ENCODE measurements at regions not wholly inside any gene's neighbourhood (a gene's known extent, or its start where the extent isn't known, plus 50 kb on each side); places are given as distances from the start of the nearest gene placed in this dataset.

DNA sequence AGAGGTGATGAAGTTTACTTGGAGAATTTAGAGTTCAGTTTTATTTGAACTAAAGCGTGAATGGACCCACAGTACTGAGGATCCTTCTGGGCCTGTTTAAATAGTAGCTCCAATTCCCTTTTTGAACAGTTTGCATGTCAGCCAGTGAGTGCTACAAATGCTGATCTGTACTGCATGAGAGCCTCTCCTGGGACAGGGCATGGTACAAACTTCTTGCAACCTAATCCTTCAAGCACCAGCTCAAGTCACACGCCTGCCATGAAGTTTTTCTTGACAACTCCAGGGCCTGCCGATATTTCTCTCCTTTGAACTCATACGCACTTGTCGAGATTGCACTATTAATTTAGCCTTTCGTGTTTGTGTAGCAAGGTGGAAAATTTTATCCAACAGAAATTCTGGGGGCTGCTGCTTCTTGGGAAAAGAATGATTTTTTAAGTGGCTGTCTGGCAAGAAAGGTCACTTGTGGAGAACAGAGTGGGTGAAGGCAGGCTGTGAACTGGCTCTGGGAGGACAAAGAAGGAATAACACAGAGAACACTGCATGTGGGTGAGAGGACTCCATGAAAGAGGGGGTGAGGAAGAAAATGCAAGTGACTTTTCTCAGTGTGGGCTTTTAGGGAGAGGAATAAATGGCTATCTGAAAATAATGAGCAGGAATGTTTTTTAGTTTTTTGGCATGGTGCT, 192.5 kb downstream of the NDFIP2 start:
- CTCF ChIA-PET: no interaction called here
- no peaks in the 10 kb centered on the region for H3K36me3 ChIP-seq (ENCODE audit: control insufficient read depth in 1 of 2, insufficient read depth in 2 of 2, low read length in 2 of 2)
- intact Hi-C loops (cut with micrococcal nuclease): no loop called here
- RAD21 ChIA-PET (ENCODE audit: low non-redundant PET in 1 of 2, low total read pairs in 2 of 2, uncharacterized antibody in 2 of 2, unreplicated experiment in 2 of 2): no interaction called here
- H3K79me2 ChIP-seq (ENCODE audit: insufficient read depth, low read length): no peaks in the 10 kb centered on the region
- H3K27ac ChIP-seq (ENCODE audit: low read depth, low read length): no peak overlapping the region
- POLR2A ChIA-PET: no interaction called here
- DNase-seq (ENCODE audit: low read depth, low spot score): no peak
- H3K27me3 ChIP-seq (ENCODE audit: insufficient read depth, low read length): no peaks in the 10 kb centered on the region
- H3K9me3 ChIP-seq (ENCODE audit: control insufficient read depth in 1 of 2, insufficient read depth in 1 of 2, low read depth in 1 of 2, low read length in 2 of 2): no peaks in the 10 kb centered on the region
- no peaks in the 10 kb centered on the region for H4K20me1 ChIP-seq (ENCODE audit: insufficient read depth)
- no peak overlapping the region for H3K9ac ChIP-seq (ENCODE audit: low read length)
- no peak for ATAC-seq
- no peak for TF ChIP-seq SIN3A (IDR thresholded peaks at IDR 0.05; ENCODE audit: low read depth)
- no peaks in the 10 kb centered on the region for H3K4me1 ChIP-seq (ENCODE audit: control insufficient read depth in 1 of 2, insufficient read depth in 2 of 2, low read length in 2 of 2)
- BruUV-seq (replicated peaks): no TSS peak
- H2AFZ ChIP-seq (ENCODE audit: low read depth, low read length, poor library complexity, severe bottlenecking): no peak overlapping the region
- H3K4me2 ChIP-seq (ENCODE audit: low read length): no peak overlapping the region
- no peaks in the 10 kb centered on the region for H3K9me2 ChIP-seq (ENCODE audit: insufficient read depth)
- H3K4me3 ChIP-seq (replicated peaks in 1 of 2; ENCODE audit: low read depth in 1 of 2, low read length in 2 of 2): no peak overlapping the region

- H3K9me2 ChIP-seq (ENCODE audit: insufficient read depth): no peaks in the 10 kb centered on the region
- no peak overlapping the region for H3K9ac ChIP-seq (ENCODE audit: low read length)
- no peaks in the 10 kb centered on the region for H3K4me1 ChIP-seq (ENCODE audit: control insufficient read depth in 1 of 2, insufficient read depth in 2 of 2, low read length in 2 of 2)
- H3K27ac ChIP-seq (ENCODE audit: low read depth, low read length): no peak overlapping the region
- H3K4me3 ChIP-seq (replicated peaks in 1 of 2; ENCODE audit: low read depth in 1 of 2, low read length in 2 of 2): no peak overlapping the region
- no peaks in the 10 kb centered on the region for H3K27me3 ChIP-seq (ENCODE audit: insufficient read depth, low read length)
- H3K4me2 ChIP-seq (ENCODE audit: low read length): no peak overlapping the region
- CTCF ChIA-PET: no interaction called here
- H3K36me3 ChIP-seq (ENCODE audit: control insufficient read depth in 1 of 2, insufficient read depth in 2 of 2, low read length in 2 of 2): no peaks in the 10 kb centered on the region
- POLR2A ChIA-PET: no interaction called here
- RAD21 ChIA-PET (ENCODE audit: low non-redundant PET in 1 of 2, low total read pairs in 2 of 2, uncharacterized antibody in 2 of 2, unreplicated experiment in 2 of 2): no interaction called here
- TF ChIP-seq JUND (IDR thresholded peaks at IDR 0.05) (no peak), CTCF (IDR thresholded peaks at IDR 0.05 in 2 of 3, conservative IDR thresholded peaks at IDR 0.05 in 1 of 3; ENCODE audit: borderline replicate concordance in 1 of 3, insufficient read depth in 1 of 3, low read depth in 2 of 3, low read length in 2 of 3) (no peak), EGR1 (IDR thresholded peaks at IDR 0.05; ENCODE audit: low read depth) (no peak)
- H4K20me1 ChIP-seq (ENCODE audit: insufficient read depth): no peaks in the 10 kb centered on the region
- H3K9me3 ChIP-seq (ENCODE audit: control insufficient read depth in 1 of 2, insufficient read depth in 1 of 2, low read depth in 1 of 2, low read length in 2 of 2): no peaks in the 10 kb centered on the region
- no peaks in the 10 kb centered on the region for H3K79me2 ChIP-seq (ENCODE audit: insufficient read depth, low read length)
- intact Hi-C loops (cut with micrococcal nuclease): no loop called here
- no TSS peak for BruUV-seq (replicated peaks)
- DNase-seq (ENCODE audit: low read depth, low spot score) (no peak), ATAC-seq (no peak)
- no peak overlapping the region for H2AFZ ChIP-seq (ENCODE audit: low read depth, low read length, poor library complexity, severe bottlenecking)
Observed at GRCh38 chr13:79671420-79671819, 190.5 kb downstream of the NDFIP2 start.
